ENCODE measurements at regions not wholly inside any gene's neighbourhood (a gene's known extent, or its start where the extent isn't known, plus 50 kb on each side); places are given as distances from the start of the nearest gene placed in this dataset.

DNA sequence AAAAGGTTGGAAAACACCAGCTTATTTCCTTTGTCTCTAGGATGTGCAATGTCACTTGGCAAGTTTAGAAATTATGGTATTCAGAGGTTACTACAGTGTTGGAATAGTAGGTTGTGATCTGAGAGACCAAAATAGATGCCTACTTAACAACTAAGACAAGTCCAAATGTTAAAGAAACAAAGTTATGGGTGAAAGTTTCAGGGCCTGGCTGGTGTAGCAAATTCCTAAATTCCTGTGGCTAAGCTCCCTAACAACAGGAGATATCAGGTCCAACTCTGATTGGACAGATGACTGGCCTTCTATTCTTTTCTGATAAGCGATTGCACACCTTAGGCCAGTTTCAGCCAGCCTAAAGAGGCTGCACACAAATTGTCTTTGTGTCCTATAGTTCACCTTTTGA, 873.5 kb downstream of the REEP3 start:
- TF ChIP-seq ZNF565 (CRISPR knock-in tag; conservative IDR thresholded peaks at IDR 0.05; ENCODE audit: low read depth) (no peak), ZNF70 (CRISPR knock-in tag; IDR thresholded peaks at IDR 0.05) (no peak), RARB (CRISPR knock-in tag; IDR thresholded peaks at IDR 0.05) (no peak), ISL1 (CRISPR knock-in tag; IDR thresholded peaks at IDR 0.05) (no peak), ZFP3 (CRISPR knock-in tag; IDR thresholded peaks at IDR 0.05) (no peak), ZNF8 (CRISPR knock-in tag; IDR thresholded peaks at IDR 0.05) (no peak), ZFP30 (CRISPR knock-in tag; IDR thresholded peaks at IDR 0.05) (no peak), TCF4 (CRISPR knock-in tag; IDR thresholded peaks at IDR 0.05; ENCODE audit: borderline replicate concordance) (no peak), GLIS3 (CRISPR knock-in tag; IDR thresholded peaks at IDR 0.05) (no peak), BACH2 (CRISPR knock-in tag; IDR thresholded peaks at IDR 0.05; ENCODE audit: borderline replicate concordance) (no peak), PPARA (CRISPR knock-in tag; IDR thresholded peaks at IDR 0.05; ENCODE audit: borderline replicate concordance) (no peak), CSDC2 (CRISPR knock-in tag; IDR thresholded peaks at IDR 0.05) (no peak), TOX (CRISPR knock-in tag; IDR thresholded peaks at IDR 0.05; ENCODE audit: borderline replicate concordance) (no peak), ARNTL (CRISPR knock-in tag; IDR thresholded peaks at IDR 0.05; ENCODE audit: borderline replicate concordance, low read depth) (no peak), ESRRG (CRISPR knock-in tag; IDR thresholded peaks at IDR 0.05) (no peak)
- TF ChIP-seq, protein P1, sequence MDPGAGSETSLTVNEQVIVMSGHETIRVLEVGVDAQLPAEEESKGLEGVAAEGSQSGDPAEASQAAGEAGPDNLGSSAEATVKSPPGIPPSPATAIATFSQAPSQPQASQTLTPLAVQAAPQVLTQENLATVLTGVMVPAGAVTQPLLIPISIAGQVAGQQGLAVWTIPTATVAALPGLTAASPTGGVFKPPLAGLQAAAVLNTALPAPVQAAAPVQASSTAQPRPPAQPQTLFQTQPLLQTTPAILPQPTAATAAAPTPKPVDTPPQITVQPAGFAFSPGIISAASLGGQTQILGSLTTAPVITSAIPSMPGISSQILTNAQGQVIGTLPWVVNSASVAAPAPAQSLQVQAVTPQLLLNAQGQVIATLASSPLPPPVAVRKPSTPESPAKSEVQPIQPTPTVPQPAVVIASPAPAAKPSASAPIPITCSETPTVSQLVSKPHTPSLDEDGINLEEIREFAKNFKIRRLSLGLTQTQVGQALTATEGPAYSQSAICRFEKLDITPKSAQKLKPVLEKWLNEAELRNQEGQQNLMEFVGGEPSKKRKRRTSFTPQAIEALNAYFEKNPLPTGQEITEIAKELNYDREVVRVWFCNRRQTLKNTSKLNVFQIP (CRISPR knock-in tag; IDR thresholded peaks at IDR 0.05; ENCODE audit: borderline replicate concordance, low read depth), result no peak
- TF ChIP-seq, protein P2, sequence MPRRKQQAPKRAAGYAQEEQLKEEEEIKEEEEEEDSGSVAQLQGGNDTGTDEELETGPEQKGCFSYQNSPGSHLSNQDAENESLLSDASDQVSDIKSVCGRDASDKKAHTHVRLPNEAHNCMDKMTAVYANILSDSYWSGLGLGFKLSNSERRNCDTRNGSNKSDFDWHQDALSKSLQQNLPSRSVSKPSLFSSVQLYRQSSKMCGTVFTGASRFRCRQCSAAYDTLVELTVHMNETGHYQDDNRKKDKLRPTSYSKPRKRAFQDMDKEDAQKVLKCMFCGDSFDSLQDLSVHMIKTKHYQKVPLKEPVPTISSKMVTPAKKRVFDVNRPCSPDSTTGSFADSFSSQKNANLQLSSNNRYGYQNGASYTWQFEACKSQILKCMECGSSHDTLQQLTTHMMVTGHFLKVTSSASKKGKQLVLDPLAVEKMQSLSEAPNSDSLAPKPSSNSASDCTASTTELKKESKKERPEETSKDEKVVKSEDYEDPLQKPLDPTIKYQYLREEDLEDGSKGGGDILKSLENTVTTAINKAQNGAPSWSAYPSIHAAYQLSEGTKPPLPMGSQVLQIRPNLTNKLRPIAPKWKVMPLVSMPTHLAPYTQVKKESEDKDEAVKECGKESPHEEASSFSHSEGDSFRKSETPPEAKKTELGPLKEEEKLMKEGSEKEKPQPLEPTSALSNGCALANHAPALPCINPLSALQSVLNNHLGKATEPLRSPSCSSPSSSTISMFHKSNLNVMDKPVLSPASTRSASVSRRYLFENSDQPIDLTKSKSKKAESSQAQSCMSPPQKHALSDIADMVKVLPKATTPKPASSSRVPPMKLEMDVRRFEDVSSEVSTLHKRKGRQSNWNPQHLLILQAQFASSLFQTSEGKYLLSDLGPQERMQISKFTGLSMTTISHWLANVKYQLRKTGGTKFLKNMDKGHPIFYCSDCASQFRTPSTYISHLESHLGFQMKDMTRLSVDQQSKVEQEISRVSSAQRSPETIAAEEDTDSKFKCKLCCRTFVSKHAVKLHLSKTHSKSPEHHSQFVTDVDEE (CRISPR knock-in tag; IDR thresholded peaks at IDR 0.05), result no peak
- TF ChIP-seq, protein P3, sequence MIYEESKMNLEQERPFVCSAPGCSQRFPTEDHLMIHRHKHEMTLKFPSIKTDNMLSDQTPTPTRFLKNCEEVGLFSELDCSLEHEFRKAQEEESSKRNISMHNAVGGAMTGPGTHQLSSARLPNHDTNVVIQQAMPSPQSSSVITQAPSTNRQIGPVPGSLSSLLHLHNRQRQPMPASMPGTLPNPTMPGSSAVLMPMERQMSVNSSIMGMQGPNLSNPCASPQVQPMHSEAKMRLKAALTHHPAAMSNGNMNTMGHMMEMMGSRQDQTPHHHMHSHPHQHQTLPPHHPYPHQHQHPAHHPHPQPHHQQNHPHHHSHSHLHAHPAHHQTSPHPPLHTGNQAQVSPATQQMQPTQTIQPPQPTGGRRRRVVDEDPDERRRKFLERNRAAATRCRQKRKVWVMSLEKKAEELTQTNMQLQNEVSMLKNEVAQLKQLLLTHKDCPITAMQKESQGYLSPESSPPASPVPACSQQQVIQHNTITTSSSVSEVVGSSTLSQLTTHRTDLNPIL (CRISPR knock-in tag; IDR thresholded peaks at IDR 0.05; ENCODE audit: low read depth), result no peak
- TF ChIP-seq, protein P4, sequence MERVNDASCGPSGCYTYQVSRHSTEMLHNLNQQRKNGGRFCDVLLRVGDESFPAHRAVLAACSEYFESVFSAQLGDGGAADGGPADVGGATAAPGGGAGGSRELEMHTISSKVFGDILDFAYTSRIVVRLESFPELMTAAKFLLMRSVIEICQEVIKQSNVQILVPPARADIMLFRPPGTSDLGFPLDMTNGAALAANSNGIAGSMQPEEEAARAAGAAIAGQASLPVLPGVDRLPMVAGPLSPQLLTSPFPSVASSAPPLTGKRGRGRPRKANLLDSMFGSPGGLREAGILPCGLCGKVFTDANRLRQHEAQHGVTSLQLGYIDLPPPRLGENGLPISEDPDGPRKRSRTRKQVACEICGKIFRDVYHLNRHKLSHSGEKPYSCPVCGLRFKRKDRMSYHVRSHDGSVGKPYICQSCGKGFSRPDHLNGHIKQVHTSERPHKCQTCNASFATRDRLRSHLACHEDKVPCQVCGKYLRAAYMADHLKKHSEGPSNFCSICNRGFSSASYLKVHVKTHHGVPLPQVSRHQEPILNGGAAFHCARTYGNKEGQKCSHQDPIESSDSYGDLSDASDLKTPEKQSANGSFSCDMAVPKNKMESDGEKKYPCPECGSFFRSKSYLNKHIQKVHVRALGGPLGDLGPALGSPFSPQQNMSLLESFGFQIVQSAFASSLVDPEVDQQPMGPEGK (CRISPR knock-in tag; IDR thresholded peaks at IDR 0.05; ENCODE audit: borderline replicate concordance), result no peak
- TF ChIP-seq, protein P5, sequence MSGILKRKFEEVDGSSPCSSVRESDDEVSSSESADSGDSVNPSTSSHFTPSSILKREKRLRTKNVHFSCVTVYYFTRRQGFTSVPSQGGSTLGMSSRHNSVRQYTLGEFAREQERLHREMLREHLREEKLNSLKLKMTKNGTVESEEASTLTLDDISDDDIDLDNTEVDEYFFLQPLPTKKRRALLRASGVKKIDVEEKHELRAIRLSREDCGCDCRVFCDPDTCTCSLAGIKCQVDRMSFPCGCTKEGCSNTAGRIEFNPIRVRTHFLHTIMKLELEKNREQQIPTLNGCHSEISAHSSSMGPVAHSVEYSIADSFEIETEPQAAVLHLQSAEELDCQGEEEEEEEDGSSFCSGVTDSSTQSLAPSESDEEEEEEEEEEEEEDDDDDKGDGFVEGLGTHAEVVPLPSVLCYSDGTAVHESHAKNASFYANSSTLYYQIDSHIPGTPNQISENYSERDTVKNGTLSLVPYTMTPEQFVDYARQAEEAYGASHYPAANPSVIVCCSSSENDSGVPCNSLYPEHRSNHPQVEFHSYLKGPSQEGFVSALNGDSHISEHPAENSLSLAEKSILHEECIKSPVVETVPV (CRISPR knock-in tag; IDR thresholded peaks at IDR 0.05), result no peak
- ATAC-seq, result peak; percentile 33

DNA sequence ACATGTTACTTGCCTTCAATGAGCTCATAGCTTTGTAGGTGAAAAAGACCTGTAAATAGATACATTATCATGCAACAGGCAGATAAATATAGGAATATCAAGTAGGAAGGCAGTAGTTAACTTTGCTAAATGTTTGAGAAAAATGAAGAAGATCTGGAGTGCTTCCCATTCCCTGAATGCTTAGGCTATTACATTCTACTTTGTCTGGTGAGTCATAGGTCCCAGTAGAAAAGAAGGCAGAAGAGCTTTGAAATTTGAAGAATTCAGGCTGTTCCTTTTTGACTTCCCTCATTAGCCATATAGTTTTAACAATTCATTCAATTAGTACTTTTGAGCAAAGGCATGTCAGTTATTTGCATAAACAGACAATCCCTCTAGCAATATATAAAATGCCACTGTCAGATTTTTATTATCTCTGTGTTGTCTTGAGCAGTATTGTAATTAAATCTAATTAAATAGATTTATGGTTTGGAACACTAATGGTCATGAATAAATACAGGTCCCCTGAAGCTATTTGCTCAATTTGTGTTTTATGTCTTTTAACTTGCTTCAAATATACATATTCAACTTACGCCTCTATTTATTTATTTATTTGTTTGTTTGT, 875.0 kb downstream of the REEP3 start:
- ATAC-seq, result peak; percentile 90
- TF ChIP-seq, protein P1 (CRISPR knock-in tag; IDR thresholded peaks at IDR 0.05; ENCODE audit: borderline replicate concordance, low read depth), result no peak
- peak; percentile 87 for TF ChIP-seq ISL1 (CRISPR knock-in tag; IDR thresholded peaks at IDR 0.05)
- TF ChIP-seq, protein P5 (CRISPR knock-in tag; IDR thresholded peaks at IDR 0.05), result no peak
- TF ChIP-seq ZNF8 (CRISPR knock-in tag; IDR thresholded peaks at IDR 0.05), result peak; percentile 23; the same call in 1 of the 2 replicates
- TF ChIP-seq, protein P3 (CRISPR knock-in tag; IDR thresholded peaks at IDR 0.05; ENCODE audit: low read depth), result peak; percentile 83; the same call in 1 of the 2 replicates
